ENCODE measurements at regions not wholly inside any gene's neighbourhood (a gene's known extent, or its start where the extent isn't known, plus 50 kb on each side); places are given as distances from the start of the nearest gene placed in this dataset.
"Not testable (repeated sequence)": the region's sequence is repeated elsewhere in the genome, so short reads cannot be mapped to it uniquely, and the experiment has no call there.

- Histone ChIP-seq H3K4me3 (no peak overlapping the region), H3K9me3 (ENCODE audit: control insufficient read depth in 4 of 4, insufficient read depth in 3 of 4, low read length in 3 of 4) (peaks cover 0 to 2% (median 0%) of the 10 kb centered on the region in 4 donors), H3K36me3 (ENCODE audit: control insufficient read depth in 4 of 4, insufficient read depth in 4 of 4, low read length in 4 of 4) (no peaks in the 10 kb centered on the region), H3K27ac (ENCODE audit: low read depth in 1 of 2, low read length in 1 of 2) (no peak overlapping the region), H3K9ac (ENCODE audit: insufficient read depth in 1 of 2, low read length in 2 of 2) (no peak overlapping the region), H3K27me3 (ENCODE audit: control insufficient read depth in 3 of 3, insufficient read depth in 3 of 3, low read length in 2 of 3) (peaks cover 0 to 6% (median 2%) of the 10 kb centered on the region in 3 donors), H3K4me1 (ENCODE audit: control insufficient read depth in 5 of 5, insufficient read depth in 5 of 5, low read length in 5 of 5) (peaks cover 0 to 41% (median 0%) of the 10 kb centered on the region in 5 donors)
- DNase-seq (peak; percentile 80 to 91 (median 85)), ATAC-seq (ENCODE audit: insufficient read depth, low FRiP score) (no peak)
- no peak for TF ChIP-seq CTCF (IDR thresholded peaks at IDR 0.05; ENCODE audit: control extremely low read depth, extremely low read depth)
- 74 to 82% methylated on average over 5 of the region's 5 CpGs for WGBS, 2 donors
Measured at GRCh38 chr13:110984381-110984780, 69.5 kb upstream of the ANKRD10 start.

DNA sequence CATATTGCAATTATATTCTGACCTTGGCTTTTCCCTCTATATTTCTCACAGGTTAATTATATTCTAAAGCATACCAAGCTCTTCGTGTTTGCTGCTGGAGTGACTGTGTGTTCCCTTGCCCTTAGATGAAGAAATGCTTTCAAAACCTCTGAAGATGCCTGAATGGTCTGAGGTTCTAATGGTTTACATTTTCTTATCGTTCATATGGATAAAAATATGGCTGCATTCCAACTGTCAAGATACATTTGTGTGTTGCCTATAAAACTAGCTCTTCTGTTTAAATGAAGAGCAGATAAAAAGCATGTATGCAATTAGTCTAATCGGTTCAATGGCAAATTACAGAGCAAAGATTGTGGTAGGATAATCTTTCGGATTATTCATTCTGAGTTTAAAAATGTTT is 68.4 kb upstream of the ANKRD10 start:
- WGBS, 2 donors: 66 to 80% methylated on average over 4 of the region's 4 CpGs
- Histone ChIP-seq H3K4me1 (ENCODE audit: control insufficient read depth in 5 of 5, insufficient read depth in 5 of 5, low read length in 5 of 5) (peaks cover 0 to 41% (median 0%) of the 10 kb centered on the region in 5 donors), H3K27ac (ENCODE audit: low read depth in 1 of 2, low read length in 1 of 2) (no peak overlapping the region), H3K9ac (ENCODE audit: insufficient read depth in 1 of 2, low read length in 2 of 2) (no peak overlapping the region), H3K27me3 (ENCODE audit: control insufficient read depth in 3 of 3, insufficient read depth in 3 of 3, low read length in 2 of 3) (peaks cover 0 to 6% (median 2%) of the 10 kb centered on the region in 3 donors), H3K36me3 (ENCODE audit: control insufficient read depth in 4 of 4, insufficient read depth in 4 of 4, low read length in 4 of 4) (no peaks in the 10 kb centered on the region), H3K4me3 (no peak overlapping the region), H3K9me3 (ENCODE audit: control insufficient read depth in 4 of 4, insufficient read depth in 3 of 4, low read length in 3 of 4) (no peaks in the 10 kb centered on the region)
- ATAC-seq (ENCODE audit: insufficient read depth, low FRiP score): no peak
- DNase-seq: peak in 2 of 3 donors; percentile 62 to 64
- TF ChIP-seq CTCF (IDR thresholded peaks at IDR 0.05; ENCODE audit: control extremely low read depth, extremely low read depth): no peak

- Histone ChIP-seq H3K9ac (ENCODE audit: insufficient read depth in 1 of 2, low read length in 2 of 2) (no peak overlapping the region), H3K4me3 (no peak overlapping the region), H3K4me1 (ENCODE audit: control insufficient read depth in 5 of 5, insufficient read depth in 5 of 5, low read length in 5 of 5) (peaks cover 0 to 41% (median 0%) of the 10 kb centered on the region in 5 donors), H3K27me3 (ENCODE audit: control insufficient read depth in 3 of 3, insufficient read depth in 3 of 3, low read length in 2 of 3) (peaks cover 0 to 6% (median 2%) of the 10 kb centered on the region in 3 donors), H3K27ac (ENCODE audit: low read depth in 1 of 2, low read length in 1 of 2) (no peak overlapping the region), H3K9me3 (ENCODE audit: control insufficient read depth in 4 of 4, insufficient read depth in 3 of 4, low read length in 3 of 4) (peaks cover 0 to 2% (median 0%) of the 10 kb centered on the region in 4 donors), H3K36me3 (ENCODE audit: control insufficient read depth in 4 of 4, insufficient read depth in 4 of 4, low read length in 4 of 4) (no peaks in the 10 kb centered on the region)
- 71 to 85% methylated on average over 4 of the region's 4 CpGs for WGBS, 2 donors
- ATAC-seq (ENCODE audit: insufficient read depth, low FRiP score) (no peak), DNase-seq (no peak)
- TF ChIP-seq CTCF (IDR thresholded peaks at IDR 0.05; ENCODE audit: control extremely low read depth, extremely low read depth): no peak
Measured at GRCh38 chr13:110981379-110981778, 66.5 kb upstream of the ANKRD10 start.

GRCh38 chr13:110980921-110981320 is 66.1 kb upstream of the ANKRD10 start:
- Histone ChIP-seq H3K4me1 (ENCODE audit: control insufficient read depth in 5 of 5, insufficient read depth in 5 of 5, low read length in 5 of 5) (peaks cover 0 to 41% (median 0%) of the 10 kb centered on the region in 5 donors), H3K27ac (ENCODE audit: low read depth in 1 of 2, low read length in 1 of 2) (no peak overlapping the region), H3K9me3 (ENCODE audit: control insufficient read depth in 4 of 4, insufficient read depth in 3 of 4, low read length in 3 of 4) (peaks cover 0 to 2% (median 0%) of the 10 kb centered on the region in 4 donors), H3K36me3 (ENCODE audit: control insufficient read depth in 4 of 4, insufficient read depth in 4 of 4, low read length in 4 of 4) (no peaks in the 10 kb centered on the region), H3K4me3 (no peak overlapping the region), H3K9ac (ENCODE audit: insufficient read depth in 1 of 2, low read length in 2 of 2) (no peak overlapping the region), H3K27me3 (ENCODE audit: control insufficient read depth in 3 of 3, insufficient read depth in 3 of 3, low read length in 2 of 3) (peaks cover 0 to 6% (median 2%) of the 10 kb centered on the region in 3 donors)
- TF ChIP-seq CTCF (IDR thresholded peaks at IDR 0.05; ENCODE audit: control extremely low read depth, extremely low read depth): no peak
- ATAC-seq (ENCODE audit: insufficient read depth, low FRiP score): no peak
- 58 to 77% methylated on average over 3 of the region's 3 CpGs for WGBS, 2 donors
- no peak for DNase-seq

GRCh38 chr13:110979149-110979548 is 64.3 kb upstream of the ANKRD10 start:
- DNase-seq; H3K36me3 ChIP-seq (ENCODE audit: control insufficient read depth in 4 of 4, insufficient read depth in 4 of 4, low read length in 4 of 4); H3K9me3 ChIP-seq (ENCODE audit: control insufficient read depth in 4 of 4, insufficient read depth in 3 of 4, low read length in 3 of 4); H3K27ac ChIP-seq (ENCODE audit: low read depth in 1 of 2, low read length in 1 of 2); H3K27me3 ChIP-seq (ENCODE audit: control insufficient read depth in 3 of 3, insufficient read depth in 3 of 3, low read length in 2 of 3); H3K4me3 ChIP-seq; ATAC-seq (ENCODE audit: insufficient read depth, low FRiP score); H3K9ac ChIP-seq (ENCODE audit: insufficient read depth in 1 of 2, low read length in 2 of 2): not testable (repeated sequence)
- WGBS, 2 donors: 91 to 93% methylated on average over 5 of the region's 5 CpGs
- H3K4me1 ChIP-seq (ENCODE audit: control insufficient read depth in 5 of 5, insufficient read depth in 5 of 5, low read length in 5 of 5): peaks cover 0 to 24% (median 0%) of the 10 kb centered on the region in 5 donors

Data from lung (tissue), 11 donors.